G401 (cell line): ENCODE measurements at regions not wholly inside any gene's neighbourhood (a gene's known extent, or its start where the extent isn't known, plus 50 kb on each side); places are given as distances from the start of the nearest gene placed in this dataset.
"Not testable (repeated sequence)": the region's sequence is repeated elsewhere in the genome, so short reads cannot be mapped to it uniquely, and the experiment has no call there.

ENCODE experiments used
- DNase-seq: peaks from one replicate; pipeline ENCODE4 v3.0.0-alpha.2; 2015; ENCODE audit warnings: low spot score
- in situ Hi-C: cut with HindIII; loops from 2 replicates; pipeline ENCODE4 v1.10.0; 2016; ENCODE audit warnings: low sequenced_read_pairs, mixed read lengths

DNA sequence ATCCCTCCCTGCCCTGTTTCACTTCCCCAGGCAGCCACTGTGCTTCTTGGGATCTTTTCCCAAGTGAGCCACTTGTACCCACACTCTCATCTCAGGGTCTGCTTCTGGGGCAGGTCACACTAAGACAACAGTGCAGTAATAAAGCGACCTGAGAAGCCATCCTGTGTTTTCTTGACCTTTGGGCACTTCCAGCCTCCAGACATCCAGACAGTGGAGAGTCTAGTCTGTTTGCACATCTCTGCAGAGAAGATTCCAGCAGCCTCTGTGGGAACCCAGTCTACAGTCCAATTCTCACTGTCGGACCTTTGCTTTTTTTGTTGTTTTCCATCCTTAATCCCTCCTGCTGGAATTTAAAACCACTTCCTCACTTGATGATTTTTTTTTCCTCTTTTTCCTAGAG is 50.3 kb upstream of the ATP6AP2 start:
- DNase-seq = no peak

DNA sequence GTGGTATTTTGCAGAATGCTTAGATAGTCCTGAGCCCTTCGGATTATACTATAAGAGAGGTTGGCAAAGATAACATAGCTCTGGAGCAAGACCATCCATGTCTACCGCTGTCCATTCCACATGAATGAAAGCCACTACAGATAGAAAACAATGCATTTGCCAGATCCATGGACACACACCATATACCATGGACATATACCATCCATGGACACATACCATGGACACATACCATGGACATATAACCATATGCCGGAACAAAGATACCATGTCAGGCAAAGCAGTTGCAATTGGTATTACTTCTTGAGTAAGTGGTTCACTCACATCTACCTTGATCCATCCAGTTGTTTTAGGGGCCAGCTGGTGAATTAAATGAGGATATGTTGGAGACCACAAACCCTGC is 53.2 kb upstream of the ATP6AP2 start:
- no peak for DNase-seq
- in situ Hi-C loops = no loop called here

More for the DNA sequence above, 50.3 kb upstream of the ATP6AP2 start:
- in situ Hi-C loops = no loop called here

DNA sequence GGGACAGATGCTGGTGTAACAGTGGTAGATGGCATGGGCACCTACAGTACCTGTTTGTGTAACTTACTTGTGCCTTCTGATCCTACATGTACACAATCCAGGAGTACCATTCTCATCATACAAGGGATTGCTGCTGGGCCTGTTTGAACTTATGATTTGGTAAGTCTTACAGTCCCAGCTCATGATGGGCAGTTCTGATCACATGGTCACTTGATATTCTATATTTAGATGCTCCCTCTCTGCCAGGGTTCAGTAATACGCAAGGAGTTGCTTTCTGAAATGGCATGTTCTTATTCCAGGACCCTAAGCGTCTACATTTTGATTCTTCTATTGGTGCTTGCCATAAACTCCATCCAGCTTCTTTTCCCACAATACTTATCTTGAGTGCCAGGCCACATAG is 54.4 kb upstream of the ATP6AP2 start:
- in situ Hi-C loops = no loop called here

DNA sequence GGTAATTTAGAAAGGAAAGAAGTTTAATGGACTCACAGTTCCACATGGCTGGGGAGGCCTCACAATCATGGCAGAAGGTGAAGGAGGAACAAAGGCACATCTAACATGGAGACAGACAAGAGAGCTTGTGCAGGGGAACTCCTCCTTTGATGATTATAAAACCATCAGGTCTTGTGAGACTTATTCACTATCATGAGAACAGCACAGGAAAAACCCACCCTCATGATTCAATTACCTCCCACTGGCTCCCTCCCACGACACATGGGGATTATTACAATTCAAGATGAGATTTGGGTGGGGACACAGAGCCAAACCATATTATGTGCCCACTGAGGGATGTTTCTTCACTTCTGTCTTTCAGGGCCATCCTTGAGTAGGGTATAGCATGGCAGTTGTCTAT is 54.9 kb upstream of the ATP6AP2 start:
- DNase-seq, in situ Hi-C loops: not testable (repeated sequence)

More for the DNA sequence above, 54.4 kb upstream of the ATP6AP2 start:
- DNase-seq = no peak

DNA sequence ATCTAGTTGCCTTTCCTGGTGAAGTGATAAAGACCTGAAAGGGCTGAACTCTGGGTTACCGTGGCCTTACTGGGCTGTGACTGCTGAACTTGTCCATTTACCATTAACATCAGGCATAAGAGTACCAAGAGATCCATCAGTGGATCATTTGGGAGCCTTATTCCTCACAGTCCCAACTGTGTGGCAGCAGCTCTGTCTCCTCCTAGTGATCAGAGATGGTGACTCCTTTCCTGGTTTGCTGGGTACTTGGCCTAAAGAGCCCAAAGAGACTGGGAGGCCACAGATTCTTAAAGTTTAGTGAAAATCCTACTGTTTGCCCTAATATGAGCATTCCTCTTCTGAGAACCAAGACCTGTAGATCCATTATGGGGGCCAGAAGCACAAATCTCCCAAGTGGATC is 56.3 kb upstream of the ATP6AP2 start:
- in situ Hi-C loops = no loop called here
- no peak for DNase-seq

DNA sequence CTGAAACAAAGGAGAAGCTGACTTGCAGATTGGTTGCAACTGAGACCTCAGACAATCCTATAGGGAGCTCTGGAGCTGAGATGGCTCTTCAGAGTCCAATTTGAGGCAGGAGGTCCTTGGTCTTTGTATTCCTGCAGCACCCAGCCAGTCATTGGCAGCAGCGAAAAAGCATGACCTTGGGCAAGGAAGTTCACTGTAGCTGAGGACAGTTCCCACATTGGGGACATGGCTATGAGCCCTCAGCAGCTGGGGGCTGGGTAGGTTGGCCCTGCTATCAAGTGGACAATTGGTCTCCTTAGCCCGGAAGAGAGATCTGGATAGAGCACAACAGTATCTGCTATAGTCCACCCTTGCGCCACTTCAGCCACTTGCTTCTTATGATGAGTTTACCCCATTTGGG is 56.9 kb upstream of the ATP6AP2 start:
- DNase-seq = no peak
- in situ Hi-C loops = no loop called here

DNA sequence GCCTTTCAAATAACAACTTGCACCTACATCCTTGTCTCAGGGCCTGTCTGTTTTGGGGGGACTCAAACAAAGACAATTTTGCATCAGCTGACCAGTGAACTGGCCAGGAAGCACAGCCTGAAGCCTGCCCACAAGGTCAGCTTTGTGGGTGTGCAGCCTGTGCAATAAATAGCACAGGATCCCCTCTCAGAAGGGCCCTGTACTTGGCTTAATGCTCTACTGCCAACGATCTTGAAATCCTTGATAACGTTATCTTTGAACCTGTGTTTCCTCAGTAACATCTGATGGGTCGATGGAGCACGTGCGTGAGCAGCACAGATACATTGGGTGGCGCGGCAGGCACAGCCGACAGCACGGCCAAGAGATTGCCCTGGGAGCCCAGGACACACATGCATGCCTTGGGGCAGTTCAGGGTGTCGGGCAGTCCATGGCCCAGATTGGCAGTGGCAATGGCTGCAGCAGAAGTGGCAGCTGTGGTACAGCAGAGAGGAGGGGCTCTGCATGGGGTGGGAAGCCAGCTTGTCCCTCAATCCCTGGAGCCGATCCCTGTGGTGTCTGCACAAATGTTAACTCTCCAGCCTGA is 58.8 kb upstream of the ATP6AP2 start:
- in situ Hi-C loops = no loop called here

DNA sequence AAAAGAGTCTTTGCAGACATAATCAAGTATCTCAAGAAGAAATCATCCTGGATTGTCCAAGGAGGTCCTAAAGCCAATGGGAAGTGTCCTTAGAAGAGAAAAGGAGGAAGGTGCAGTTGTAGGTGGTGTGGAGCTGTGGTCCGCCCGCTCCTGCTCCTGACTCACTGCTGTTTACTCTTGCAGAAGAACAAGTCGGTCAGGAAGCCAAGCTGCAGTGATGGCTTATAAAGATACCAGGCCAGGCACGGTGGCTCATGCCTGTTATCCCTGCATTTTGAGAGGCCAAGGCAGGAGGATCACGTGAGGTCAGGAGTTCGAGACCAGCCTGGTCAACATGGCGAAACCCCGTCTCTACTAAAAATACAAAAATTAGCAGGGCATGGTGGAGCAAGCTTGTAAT is 66.4 kb upstream of the ATP6AP2 start:
- DNase-seq = no peak
- in situ Hi-C loops = no loop called here

More for the DNA sequence above, 58.8 kb upstream of the ATP6AP2 start:
- DNase-seq = no peak

DNA sequence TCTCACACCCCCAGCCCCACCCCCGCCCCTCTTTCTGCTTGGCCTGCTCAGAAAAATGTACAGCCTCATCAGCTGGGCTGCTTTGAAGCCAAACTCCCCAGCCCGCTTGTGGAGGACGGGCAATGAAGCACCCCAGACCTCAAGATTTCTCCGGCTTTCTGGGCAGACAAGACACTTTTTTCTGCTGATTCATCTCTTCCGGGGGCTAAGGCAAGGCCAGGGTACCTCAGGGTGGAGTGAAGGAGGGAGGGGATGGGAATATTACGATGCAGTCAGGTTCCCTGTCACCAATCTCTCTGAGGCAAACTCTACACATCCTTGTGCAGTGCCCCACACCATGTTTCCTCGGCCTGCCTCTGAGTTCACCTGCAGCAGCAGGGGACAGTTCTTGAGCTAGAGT is 66.9 kb upstream of the ATP6AP2 start:
- in situ Hi-C loops = no loop called here
- DNase-seq = no peak

DNA sequence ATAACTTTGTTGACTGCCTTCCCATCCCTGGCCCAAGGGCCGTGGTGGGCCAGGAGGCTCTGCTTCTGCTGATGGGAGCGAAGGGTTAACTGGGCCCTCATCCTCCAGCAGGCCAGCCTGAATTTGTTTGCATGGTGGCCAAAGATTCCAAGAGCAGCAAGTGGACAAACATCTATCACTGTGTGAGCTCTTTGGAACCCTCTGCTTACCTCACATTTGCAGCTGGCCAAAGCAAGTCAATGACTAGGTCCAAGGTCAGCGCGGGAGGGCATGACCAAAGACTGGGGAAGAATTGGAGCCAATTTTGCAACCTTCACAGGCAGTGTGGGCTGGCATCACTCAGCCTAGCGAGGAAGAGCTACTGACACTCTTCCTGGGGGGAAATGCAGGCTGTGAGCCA is 67.8 kb upstream of the ATP6AP2 start:
- in situ Hi-C loops = no loop called here
- no peak for DNase-seq

DNA sequence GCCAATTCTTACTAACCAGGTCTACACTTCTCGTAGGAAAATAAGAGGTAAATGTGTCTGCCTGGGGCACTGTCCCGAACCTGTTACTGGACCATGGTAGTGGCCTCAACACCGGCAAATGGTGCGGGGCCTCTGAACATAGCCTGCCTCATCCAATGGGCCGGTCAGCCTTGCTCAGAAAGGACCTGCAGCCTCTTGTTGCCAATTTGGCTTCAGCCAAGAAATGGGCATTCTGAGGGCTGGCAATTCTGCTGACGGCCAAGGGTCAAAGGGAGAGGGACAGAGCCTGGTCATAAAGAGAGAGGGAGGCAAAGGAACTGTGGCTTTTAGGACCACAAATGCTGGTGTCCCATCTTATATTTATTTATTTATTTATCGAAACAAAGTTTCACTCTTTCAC is 69.5 kb upstream of the ATP6AP2 start:
- in situ Hi-C loops = no loop called here
- DNase-seq = no peak

DNA sequence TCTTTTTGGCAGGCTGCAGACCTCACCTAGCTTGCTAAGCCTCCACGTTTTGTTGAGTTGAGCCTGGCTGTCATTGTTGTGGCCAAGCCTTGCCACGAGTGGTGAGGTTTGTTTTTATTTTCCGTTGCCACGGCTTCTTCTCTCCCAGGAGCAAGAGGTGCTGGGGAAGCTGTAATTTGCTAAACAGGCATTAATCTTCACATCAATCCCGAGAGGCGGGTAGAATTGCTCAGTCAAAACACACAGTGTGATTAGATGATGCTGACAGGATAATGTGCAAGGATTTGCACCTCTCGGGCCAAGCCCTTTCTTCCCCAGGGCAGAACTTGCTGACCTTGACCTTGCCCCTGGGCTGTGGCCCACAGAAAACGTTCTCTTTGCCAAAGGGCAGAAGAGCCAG is 72.2 kb upstream of the ATP6AP2 start:
- in situ Hi-C loops = no loop called here

DNA sequence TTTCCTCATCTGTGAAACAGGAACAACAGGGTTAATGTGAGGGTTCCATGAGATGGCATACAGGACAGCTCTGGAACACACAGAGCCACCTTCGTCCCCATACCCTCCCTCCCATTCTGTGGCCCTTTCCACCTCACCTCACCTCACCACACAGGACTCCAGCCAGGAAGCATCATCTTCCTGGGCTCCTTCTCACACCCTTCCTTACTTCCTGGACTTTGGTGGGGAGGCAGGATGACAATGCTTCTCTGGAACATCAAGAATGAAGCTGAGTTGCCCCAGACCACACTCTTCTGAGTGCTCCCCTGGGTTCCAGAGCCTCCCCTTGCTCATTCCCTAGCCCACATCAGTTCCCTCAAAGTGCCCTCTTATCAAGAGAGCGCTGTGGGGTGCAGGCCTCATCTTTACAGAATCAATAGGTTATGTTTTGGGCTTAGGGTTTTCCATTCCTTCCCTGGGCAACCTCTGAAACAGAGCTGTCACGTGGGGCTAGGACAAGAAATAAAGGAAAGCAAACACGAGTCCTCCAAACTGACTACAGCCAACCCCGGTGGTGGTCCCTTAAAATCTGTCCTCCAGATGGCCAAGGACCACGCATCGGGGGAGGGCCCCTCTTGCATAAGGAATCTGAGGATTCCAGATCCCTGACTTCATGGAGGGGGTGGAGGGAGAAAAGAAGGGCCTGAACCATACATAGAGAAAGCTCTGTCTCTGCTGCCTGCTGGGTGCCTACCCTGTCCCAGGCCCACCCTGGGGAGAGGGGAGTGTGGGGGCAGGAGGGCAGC is 74.4 kb upstream of the ATP6AP2 start:
- in situ Hi-C loops = no loop called here
- no peak for DNase-seq

More for the DNA sequence above, 72.2 kb upstream of the ATP6AP2 start:
- no peak for DNase-seq

DNA sequence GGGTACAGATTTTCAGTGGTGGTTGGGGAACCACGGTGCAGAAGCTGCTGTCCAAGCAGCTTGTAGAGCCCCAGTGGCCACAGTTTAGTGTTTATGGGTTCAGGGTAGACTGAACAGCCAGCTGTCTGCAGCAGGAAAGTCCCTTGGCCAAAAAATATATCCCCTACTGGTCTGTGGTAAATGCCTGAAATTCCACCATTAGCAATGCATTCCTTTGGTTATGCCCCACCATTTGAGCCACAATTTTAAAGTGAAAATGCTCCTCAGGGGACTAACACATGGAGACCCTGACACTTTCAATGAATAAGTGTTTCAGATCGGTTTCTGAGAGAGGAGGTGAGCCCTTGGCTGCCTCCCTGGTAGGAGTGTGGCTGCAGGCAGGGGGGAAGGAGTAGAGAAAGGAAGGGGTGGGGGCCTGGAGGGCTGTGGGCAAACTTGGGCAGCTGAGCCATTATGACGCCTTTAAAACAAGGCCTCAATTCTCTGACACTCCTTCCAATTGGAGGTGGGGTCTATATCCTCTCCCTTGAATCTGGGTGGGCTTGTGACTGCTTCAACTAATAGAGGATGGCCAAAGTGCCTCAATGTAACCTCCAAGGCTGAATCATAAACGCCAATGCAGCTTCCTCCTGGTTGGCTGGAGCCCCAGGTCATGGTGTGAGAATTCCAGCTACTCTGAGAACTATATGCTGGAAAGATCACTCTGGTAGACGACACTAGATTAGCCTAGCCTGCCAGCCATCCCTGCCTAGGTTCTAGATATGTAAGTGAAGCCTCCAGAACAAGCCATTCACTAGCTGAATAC is 75.8 kb upstream of the ATP6AP2 start:
- DNase-seq = no peak

DNA sequence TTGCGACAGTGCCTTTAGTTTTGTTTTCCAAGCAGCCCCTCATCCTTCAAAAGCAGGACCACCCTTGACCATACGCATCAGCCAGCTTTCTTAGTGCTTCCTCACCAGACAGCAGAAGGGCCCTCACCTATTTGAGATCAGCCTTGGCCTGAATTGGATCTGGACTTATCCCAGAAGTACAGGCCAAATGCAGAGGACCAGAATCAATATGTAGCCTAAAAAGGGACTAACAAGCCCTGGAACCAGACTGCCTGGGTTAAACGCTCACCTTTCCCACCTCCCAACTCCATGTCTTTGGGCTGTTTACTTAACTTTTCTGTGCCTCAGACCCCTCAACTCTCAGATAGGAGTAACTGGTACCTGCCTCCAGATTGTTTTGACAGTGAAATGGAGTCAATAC is 77.7 kb upstream of the ATP6AP2 start:
- no peak for DNase-seq
- in situ Hi-C loops = no loop called here

More for the DNA sequence above, 75.8 kb upstream of the ATP6AP2 start:
- in situ Hi-C loops = no loop called here

DNA sequence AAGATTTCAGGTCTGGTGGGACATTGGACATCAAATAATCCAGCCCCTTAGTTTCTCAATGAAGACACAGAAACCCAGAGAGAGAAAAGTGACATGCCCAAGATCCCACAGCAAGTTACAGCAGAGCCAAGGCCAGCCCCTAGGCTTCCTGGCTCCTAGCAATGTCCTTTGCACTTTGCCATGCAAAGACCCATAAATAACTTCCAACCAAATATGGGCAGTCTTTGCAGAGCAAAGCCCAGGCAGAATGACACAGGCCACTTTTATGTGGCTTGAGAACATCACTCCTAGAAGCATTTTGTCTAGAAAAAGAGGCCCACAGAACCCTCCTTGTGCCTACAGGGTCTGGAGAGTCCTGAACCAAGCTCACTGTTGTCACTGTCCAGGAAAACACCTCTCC is 78.1 kb upstream of the ATP6AP2 start:
- in situ Hi-C loops = no loop called here

DNA sequence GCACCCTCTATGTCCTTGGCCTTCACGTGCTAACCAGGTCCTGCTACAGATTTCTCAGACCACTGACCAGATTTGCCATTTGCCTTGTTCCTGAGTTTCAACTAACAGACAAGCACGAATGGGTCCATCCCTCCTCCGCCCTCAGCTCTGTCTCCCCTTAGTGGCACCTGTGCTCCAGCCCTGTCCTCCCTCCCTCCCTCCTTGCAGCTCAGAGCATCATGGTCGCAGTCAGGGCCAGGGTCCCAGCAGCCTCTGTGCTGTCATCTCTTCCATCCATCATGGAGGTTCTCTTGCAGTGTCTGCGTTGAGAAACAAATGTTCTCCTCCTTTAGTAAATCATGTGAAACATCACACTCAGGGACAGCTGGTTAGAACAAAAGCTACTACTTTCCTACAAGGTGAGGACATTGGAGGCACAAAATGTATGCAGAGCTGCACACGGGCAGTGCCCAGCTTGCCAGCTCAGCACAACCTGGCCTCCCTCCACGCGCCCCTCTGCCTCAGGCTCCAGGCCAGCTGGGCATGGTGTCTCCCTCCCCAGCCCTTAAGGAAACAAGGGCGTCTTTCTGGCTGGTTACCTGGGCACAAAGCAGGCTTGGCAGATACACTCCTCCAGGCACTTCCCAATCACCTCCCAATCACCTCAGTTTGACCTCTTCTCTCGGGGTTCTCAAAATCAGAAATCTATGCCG is 79.5 kb upstream of the ATP6AP2 start:
- DNase-seq = no peak
- in situ Hi-C loops = no loop called here

More for the DNA sequence above, 78.1 kb upstream of the ATP6AP2 start:
- no peak for DNase-seq

DNA sequence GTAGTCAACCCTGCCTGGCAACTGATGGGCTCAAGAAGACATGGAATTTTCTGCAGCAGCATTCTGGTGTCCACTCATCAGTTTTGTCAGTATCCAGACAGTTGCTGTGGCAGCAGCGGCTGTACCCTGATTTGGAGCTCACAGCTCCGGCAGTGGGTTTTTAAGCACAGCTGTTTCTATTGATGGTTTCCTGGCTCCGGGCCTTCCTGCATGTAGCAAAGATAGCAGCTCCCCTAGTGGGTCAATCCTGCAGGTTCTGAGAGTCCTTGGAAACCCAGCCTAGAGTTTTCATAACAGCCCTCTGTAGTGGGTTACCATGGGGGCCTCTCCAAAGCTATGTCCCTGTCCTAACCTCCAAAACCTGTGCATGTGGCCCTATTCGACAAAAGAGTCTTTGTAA is 84.0 kb upstream of the ATP6AP2 start:
- in situ Hi-C loops = no loop called here
- no peak for DNase-seq

DNA sequence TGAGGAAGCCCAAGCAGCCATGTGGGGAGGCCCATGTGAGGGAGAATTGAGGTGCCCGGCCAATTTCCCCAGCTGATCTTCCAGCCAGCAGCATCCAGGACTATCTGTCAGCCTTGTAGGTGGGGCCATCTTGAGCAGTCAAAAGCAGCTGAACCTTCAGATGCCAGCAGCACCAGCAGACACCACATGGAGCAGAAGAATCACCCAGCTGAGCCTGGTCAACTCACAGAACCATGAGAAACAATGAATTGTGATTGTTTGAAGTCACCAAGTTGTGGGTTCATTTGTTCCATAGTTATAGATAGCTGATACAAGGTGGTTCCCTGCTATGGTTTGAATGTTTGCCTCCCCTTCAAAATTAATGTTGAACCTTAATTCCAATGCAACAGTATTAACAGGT is 85.1 kb upstream of the ATP6AP2 start:
- no peak for DNase-seq
- in situ Hi-C loops = no loop called here

DNA sequence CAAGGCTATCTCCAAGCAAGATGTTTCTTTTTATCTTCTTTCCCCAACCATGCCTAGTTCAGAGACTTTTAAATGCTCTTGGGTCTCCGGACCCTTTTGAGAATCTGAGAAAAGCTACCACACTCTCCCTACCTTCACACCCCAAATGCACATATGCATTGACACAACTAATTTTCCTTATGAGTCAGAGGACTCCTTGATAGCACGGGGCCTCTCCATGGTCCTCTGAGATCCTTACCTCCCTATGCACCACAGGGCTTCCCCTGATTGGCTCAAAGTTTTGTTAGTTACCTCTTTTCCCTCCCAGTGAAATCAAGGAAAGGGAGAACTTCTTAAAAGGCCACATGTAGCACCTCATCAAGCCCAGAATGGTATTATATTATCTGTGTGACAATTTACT is 86.8 kb upstream of the ATP6AP2 start:
- DNase-seq = no peak
- in situ Hi-C loops = no loop called here
